Nucleus accumbens (tissue), 56 donors: ENCODE measurements at regions not wholly inside any gene's neighbourhood (a gene's known extent, or its start where the extent isn't known, plus 50 kb on each side); places are given as distances from the start of the nearest gene placed in this dataset.

Experiments
- DNase-seq, 56 donors: peaks; one replicate each; lab custom pipeline; 2025; lab: John Stamatoyannopoulos, UW

GRCh38 chr20:50337521-50338466 is 147.2 kb downstream of the CEBPB start:
- DNase-seq: no peak

- DNase-seq: peak in 5 of 56 donors; percentile 13 to 49 (median 19)
Observed at GRCh38 chr20:50338479-50339391, 148.1 kb downstream of the CEBPB start.

GRCh38 chr20:50339466-50339901 is 148.9 kb downstream of the CEBPB start:
- no peak for DNase-seq

- no peak for DNase-seq
Observed at GRCh38 chr20:50340541-50340940, 149.9 kb downstream of the CEBPB start.

GRCh38 chr20:50341050-50341449 is 150.4 kb downstream of the CEBPB start:
- DNase-seq: no peak

- DNase-seq: no peak
Observed at GRCh38 chr20:50341880-50342637, 151.4 kb downstream of the CEBPB start.

GRCh38 chr20:50342638-50343102 is 152.0 kb downstream of the CEBPB start:
- DNase-seq: no peak

GRCh38 chr20:50343125-50343489 is 152.5 kb downstream of the CEBPB start:
- no peak for DNase-seq

GRCh38 chr20:50343490-50344179 is 153.0 kb downstream of the CEBPB start:
- DNase-seq: peak in 1 of 56 donors; percentile 11

GRCh38 chr20:50344232-50345071 is 153.8 kb downstream of the CEBPB start:
- DNase-seq: no peak

GRCh38 chr20:50345712-50346373 is 155.2 kb downstream of the CEBPB start:
- no peak for DNase-seq

GRCh38 chr20:50346374-50347283 is 156.0 kb downstream of the CEBPB start:
- DNase-seq: peak in 40 of 56 donors; percentile 10 to 83 (median 42)

GRCh38 chr20:50347284-50348063 is 156.8 kb downstream of the CEBPB start:
- no peak for DNase-seq

GRCh38 chr20:50348096-50348495 is 157.5 kb downstream of the CEBPB start:
- peak in 15 of 56 donors; percentile 2 to 47 (median 19) for DNase-seq

GRCh38 chr20:50350510-50351249 is 159.5 kb upstream of the PTPN1 start:
- no peak for DNase-seq

- DNase-seq: no peak
Observed at GRCh38 chr20:50351541-50351940, 158.6 kb upstream of the PTPN1 start.
